ENCODE measurements at regions not wholly inside any gene's neighbourhood (a gene's known extent, or its start where the extent isn't known, plus 50 kb on each side); places are given as distances from the start of the nearest gene placed in this dataset.

- Histone ChIP-seq H3K27ac (ENCODE audit: extremely low read length, insufficient read depth, low read length) (no peak overlapping the region), H3K4me1 (ENCODE audit: insufficient read depth, low read length) (no peaks in the 10 kb centered on the region), H3K9ac (ENCODE audit: insufficient read depth, low read depth, low read length) (no peak overlapping the region), H3K4me2 (ENCODE audit: low read depth, low read length) (no peak overlapping the region), H3K36me3 (replicated peaks in 1 of 2; ENCODE audit: control insufficient read depth in 1 of 2, insufficient read depth in 2 of 2, low read length in 2 of 2) (no peaks in the 10 kb centered on the region), H3K9me3 (ENCODE audit: low read length) (peaks cover 81% of the 10 kb centered on the region), H4K20me1 (ENCODE audit: insufficient read depth, low read length) (no peaks in the 10 kb centered on the region), H2AFZ (ENCODE audit: low read length) (no peak overlapping the region), H3K79me2 (ENCODE audit: insufficient read depth, low read length) (no peaks in the 10 kb centered on the region), H3K27me3 (ENCODE audit: control insufficient read depth in 1 of 2, insufficient read depth in 2 of 2, low read length in 2 of 2) (no peaks in the 10 kb centered on the region), H3K4me3 (replicated peaks in 1 of 3; ENCODE audit: insufficient read depth in 1 of 3, low read depth in 2 of 3, low read length in 3 of 3) (no peak overlapping the region)
- intact Hi-C loops (cut with micrococcal nuclease; ENCODE audit: unreplicated experiment): no loop called here
- in situ Hi-C loops (cut with HindIII; ENCODE audit: extremely low pct_ligation_motif_present, low pct_unique_long_range_greater_than_20kb): no loop called here
- ChIA-PET CTCF (ENCODE audit: low intra/inter-chr PET ratio, low total read pairs) (no interaction called here), POLR2A (no interaction called here)
- peak; percentile 24; the same call in 1 of the 2 replicates for TF ChIP-seq STAG1 (CRISPR knock-in tag; IDR thresholded peaks at IDR 0.05)
- no peak for TF ChIP-seq HBP1 (CRISPR knock-in tag; IDR thresholded peaks at IDR 0.05; ENCODE audit: low read depth)
- 0% methylated on average over 2 of the region's 2 CpGs for WGBS (ENCODE audit: low lambda C conversion rate)
- no peak for DNase-seq (ENCODE audit: low spot score)
- no peak for FAIRE-seq
- ATAC-seq: no peak
- no TSS peak for BruUV-seq (replicated peaks)
These were observed 190.7 kb upstream of the CNTN6 start for GRCh38 chr3:901953-902778.

DNA sequence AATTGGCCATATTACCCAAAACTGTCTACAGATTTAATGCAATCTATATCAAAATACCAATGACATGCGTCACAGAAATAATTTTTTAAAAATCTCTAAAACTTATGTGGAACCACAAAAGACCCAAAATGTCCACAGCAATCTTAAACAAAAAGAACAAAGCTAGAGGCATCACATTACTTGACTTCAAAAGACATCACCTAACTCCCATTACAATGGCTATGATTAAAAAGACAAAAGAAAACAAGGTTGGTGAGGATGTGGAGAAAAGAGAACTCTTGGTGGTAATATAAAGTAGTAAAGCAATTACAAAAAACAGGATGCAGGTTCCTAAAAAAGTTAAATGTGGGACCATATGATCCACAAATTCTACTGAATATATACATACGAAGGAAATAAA lies 187.6 kb upstream of the CNTN6 start:
- in situ Hi-C loops (cut with HindIII; ENCODE audit: extremely low pct_ligation_motif_present, low pct_unique_long_range_greater_than_20kb) (no loop called here), intact Hi-C loops (cut with micrococcal nuclease; ENCODE audit: unreplicated experiment) (no loop called here)
- no peak for DNase-seq (ENCODE audit: low spot score)
- FAIRE-seq: no peak
- POLR2A ChIA-PET: no interaction called here
- H2AFZ ChIP-seq (ENCODE audit: low read length): no peak overlapping the region
- no peaks in the 10 kb centered on the region for H3K36me3 ChIP-seq (replicated peaks in 1 of 2; ENCODE audit: control insufficient read depth in 1 of 2, insufficient read depth in 2 of 2, low read length in 2 of 2)
- no peak overlapping the region for H3K9ac ChIP-seq (ENCODE audit: insufficient read depth, low read depth, low read length)
- no peaks in the 10 kb centered on the region for H4K20me1 ChIP-seq (ENCODE audit: insufficient read depth, low read length)
- H3K4me2 ChIP-seq (ENCODE audit: low read depth, low read length): no peak overlapping the region
- H3K4me3 ChIP-seq (replicated peaks in 1 of 3; ENCODE audit: insufficient read depth in 1 of 3, low read depth in 2 of 3, low read length in 3 of 3): no peak overlapping the region
- H3K79me2 ChIP-seq (ENCODE audit: insufficient read depth, low read length): no peaks in the 10 kb centered on the region
- H3K27ac ChIP-seq (ENCODE audit: extremely low read length, insufficient read depth, low read length): no peak overlapping the region
- peaks cover 95% of the 10 kb centered on the region for H3K9me3 ChIP-seq (ENCODE audit: low read length)
- H3K4me1 ChIP-seq (ENCODE audit: insufficient read depth, low read length): no peaks in the 10 kb centered on the region
- no peaks in the 10 kb centered on the region for H3K27me3 ChIP-seq (ENCODE audit: control insufficient read depth in 1 of 2, insufficient read depth in 2 of 2, low read length in 2 of 2)
- CTCF ChIA-PET (ENCODE audit: low intra/inter-chr PET ratio, low total read pairs): no interaction called here
- WGBS (ENCODE audit: low lambda C conversion rate): 40% methylated on average over 2 of the region's 2 CpGs
- no TSS peak for BruUV-seq (replicated peaks)
- no peak for ATAC-seq
- TF ChIP-seq PLRG1 (conservative IDR thresholded peaks at IDR 0.05): no peak
- TF ChIP-seq, protein P1, sequence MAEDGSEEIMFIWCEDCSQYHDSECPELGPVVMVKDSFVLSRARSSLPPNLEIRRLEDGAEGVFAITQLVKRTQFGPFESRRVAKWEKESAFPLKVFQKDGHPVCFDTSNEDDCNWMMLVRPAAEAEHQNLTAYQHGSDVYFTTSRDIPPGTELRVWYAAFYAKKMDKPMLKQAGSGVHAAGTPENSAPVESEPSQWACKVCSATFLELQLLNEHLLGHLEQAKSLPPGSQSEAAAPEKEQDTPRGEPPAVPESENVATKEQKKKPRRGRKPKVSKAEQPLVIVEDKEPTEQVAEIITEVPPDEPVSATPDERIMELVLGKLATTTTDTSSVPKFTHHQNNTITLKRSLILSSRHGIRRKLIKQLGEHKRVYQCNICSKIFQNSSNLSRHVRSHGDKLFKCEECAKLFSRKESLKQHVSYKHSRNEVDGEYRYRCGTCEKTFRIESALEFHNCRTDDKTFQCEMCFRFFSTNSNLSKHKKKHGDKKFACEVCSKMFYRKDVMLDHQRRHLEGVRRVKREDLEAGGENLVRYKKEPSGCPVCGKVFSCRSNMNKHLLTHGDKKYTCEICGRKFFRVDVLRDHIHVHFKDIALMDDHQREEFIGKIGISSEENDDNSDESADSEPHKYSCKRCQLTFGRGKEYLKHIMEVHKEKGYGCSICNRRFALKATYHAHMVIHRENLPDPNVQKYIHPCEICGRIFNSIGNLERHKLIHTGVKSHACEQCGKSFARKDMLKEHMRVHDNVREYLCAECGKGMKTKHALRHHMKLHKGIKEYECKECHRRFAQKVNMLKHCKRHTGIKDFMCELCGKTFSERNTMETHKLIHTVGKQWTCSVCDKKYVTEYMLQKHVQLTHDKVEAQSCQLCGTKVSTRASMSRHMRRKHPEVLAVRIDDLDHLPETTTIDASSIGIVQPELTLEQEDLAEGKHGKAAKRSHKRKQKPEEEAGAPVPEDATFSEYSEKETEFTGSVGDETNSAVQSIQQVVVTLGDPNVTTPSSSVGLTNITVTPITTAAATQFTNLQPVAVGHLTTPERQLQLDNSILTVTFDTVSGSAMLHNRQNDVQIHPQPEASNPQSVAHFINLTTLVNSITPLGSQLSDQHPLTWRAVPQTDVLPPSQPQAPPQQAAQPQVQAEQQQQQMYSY (CRISPR knock-in tag; IDR thresholded peaks at IDR 0.05): no peak
- TF ChIP-seq, protein P2, sequence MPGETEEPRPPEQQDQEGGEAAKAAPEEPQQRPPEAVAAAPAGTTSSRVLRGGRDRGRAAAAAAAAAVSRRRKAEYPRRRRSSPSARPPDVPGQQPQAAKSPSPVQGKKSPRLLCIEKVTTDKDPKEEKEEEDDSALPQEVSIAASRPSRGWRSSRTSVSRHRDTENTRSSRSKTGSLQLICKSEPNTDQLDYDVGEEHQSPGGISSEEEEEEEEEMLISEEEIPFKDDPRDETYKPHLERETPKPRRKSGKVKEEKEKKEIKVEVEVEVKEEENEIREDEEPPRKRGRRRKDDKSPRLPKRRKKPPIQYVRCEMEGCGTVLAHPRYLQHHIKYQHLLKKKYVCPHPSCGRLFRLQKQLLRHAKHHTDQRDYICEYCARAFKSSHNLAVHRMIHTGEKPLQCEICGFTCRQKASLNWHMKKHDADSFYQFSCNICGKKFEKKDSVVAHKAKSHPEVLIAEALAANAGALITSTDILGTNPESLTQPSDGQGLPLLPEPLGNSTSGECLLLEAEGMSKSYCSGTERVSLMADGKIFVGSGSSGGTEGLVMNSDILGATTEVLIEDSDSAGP (CRISPR knock-in tag; IDR thresholded peaks at IDR 0.05; ENCODE audit: borderline replicate concordance): no peak
- TF ChIP-seq SOX5 (CRISPR knock-in tag; IDR thresholded peaks at IDR 0.05; ENCODE audit: borderline replicate concordance): no peak
- TF ChIP-seq GPN1 (CRISPR knock-in tag; IDR thresholded peaks at IDR 0.05; ENCODE audit: borderline replicate concordance): no peak
- TF ChIP-seq ARNTL (CRISPR knock-in tag; IDR thresholded peaks at IDR 0.05): no peak
- no peak for TF ChIP-seq SATB2 (CRISPR knock-in tag; IDR thresholded peaks at IDR 0.05)
- TF ChIP-seq HNRNPUL1 (IDR thresholded peaks at IDR 0.05; ENCODE audit: low read depth, low read length): no peak
- TF ChIP-seq SOX13 (IDR thresholded peaks at IDR 0.05): no peak
- no peak for TF ChIP-seq SOX13 (CRISPR knock-in tag; conservative IDR thresholded peaks at IDR 0.05 in 1 of 2, IDR thresholded peaks at IDR 0.05 in 1 of 2)

All from HepG2 (cell line).